ENCODE measurements at regions not wholly inside any gene's neighbourhood (a gene's known extent, or its start where the extent isn't known, plus 50 kb on each side); places are given as distances from the start of the nearest gene placed in this dataset.
"Not testable (repeated sequence)": the region's sequence is repeated elsewhere in the genome, so short reads cannot be mapped to it uniquely, and the experiment has no call there.

GRCh38 chr2:149766339-149766738 lies 178.8 kb upstream of the MMADHC start:
- no peak for DNase-seq
- intact Hi-C loops (cut with DNase I) = no loop called here

- intact Hi-C loops (cut with DNase I) = no loop called here
- no peak for DNase-seq
These were observed 178.1 kb upstream of the MMADHC start for GRCh38 chr2:149765636-149766035.

GRCh38 chr2:149765003-149765402 lies 177.4 kb upstream of the MMADHC start:
- no peak for DNase-seq
- intact Hi-C loops (cut with DNase I) = no loop called here

DNA sequence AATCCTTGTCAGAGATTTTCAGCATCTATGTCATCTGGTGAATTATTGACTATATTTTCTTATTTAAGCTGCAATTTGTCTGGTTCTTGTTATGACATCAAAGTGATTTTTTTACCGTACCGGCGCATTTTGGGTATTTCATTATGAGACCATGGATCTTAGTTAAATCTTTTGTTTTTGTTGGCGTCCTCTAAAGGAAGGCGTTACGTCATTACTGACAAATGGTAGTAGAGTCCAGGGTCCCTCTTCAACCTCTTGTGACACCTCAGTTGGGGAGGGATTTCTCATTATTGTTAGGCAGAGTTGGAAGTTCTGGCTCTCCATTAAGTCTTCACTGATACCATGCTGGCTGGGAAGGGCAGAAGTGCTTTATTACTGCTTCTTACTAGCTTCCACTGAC lies 175.8 kb upstream of the MMADHC start:
- DNase-seq = no peak
- intact Hi-C loops (cut with DNase I) = no loop called here

DNA sequence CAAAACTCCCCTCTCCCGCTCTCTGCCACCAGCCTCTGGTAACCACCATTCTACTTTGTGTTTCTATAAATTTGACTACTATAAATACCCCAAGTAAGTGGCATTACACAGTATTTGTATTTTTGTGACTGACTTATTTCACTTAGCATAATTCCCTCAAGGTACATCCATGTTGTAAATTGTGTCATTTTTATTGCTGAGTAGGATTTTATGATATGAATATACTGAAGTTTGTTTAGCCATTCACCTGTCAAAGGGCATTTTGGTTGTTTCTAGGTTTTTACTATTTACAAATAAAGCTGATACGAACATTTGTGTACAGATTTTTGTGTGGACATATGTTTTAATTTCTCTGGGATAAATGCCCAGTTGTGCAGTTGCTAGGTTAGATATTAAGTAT lies 174.0 kb upstream of the MMADHC start:
- DNase-seq = no peak
- intact Hi-C loops (cut with DNase I) = no loop called here

DNA sequence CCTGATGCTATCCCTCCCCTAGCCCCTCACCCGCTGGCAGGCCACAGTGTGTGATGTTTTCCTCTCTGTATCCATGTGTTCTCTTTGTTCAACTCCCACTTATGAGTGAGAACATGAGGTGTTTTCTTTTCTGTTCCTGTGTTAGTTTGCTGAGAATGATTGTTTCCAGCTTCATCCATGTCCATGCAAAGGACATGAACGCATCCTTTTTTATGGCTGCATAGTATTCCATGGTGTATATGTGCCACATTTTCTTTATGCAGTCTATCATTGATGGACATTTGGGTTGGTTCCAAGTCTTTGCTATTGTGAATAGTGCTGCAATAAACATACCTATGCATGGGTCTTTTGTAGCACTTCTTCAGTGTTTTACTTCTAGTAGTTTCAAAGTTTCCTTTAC lies 171.8 kb upstream of the MMADHC start:
- intact Hi-C loops (cut with DNase I); DNase-seq: not testable (repeated sequence)

DNA sequence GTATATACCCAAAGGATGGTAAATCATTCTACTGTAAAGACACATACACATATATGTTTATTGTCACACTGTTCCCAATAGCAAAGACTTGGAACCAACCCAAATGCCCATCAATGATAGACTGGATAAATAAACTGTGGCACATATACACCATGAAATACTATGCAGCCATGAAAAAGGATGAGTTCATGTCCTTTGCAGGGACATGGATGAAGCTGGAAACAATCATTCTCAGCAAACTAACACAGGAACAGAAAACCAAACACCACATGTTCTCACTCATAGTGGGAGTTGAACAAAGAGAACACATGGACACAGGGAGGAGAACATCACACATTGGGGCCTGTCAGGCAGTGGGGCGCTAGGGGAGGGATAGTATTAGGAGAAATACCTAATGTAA lies 167.1 kb upstream of the MMADHC start:
- intact Hi-C loops (cut with DNase I); DNase-seq: not testable (repeated sequence)

DNA sequence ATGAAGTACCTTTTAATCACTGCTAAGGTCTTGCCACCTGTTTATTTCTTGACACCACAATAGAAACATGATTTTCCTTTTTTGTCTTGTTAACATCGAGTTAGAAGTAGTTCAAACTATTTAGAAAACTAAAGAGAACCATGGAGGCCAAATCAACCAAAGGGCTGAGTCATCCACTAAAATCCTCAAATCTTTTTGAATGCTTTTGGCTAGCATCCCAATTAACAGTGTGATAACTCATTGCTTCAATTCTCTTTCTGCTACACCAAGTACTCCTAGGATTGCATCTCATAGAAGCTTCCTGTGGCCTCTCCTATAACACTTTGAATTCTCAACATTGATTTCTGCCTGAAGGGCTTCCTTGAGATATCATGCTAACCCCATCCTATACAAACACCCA lies 159.9 kb upstream of the MMADHC start:
- intact Hi-C loops (cut with DNase I) = no loop called here
- no peak for DNase-seq

DNA sequence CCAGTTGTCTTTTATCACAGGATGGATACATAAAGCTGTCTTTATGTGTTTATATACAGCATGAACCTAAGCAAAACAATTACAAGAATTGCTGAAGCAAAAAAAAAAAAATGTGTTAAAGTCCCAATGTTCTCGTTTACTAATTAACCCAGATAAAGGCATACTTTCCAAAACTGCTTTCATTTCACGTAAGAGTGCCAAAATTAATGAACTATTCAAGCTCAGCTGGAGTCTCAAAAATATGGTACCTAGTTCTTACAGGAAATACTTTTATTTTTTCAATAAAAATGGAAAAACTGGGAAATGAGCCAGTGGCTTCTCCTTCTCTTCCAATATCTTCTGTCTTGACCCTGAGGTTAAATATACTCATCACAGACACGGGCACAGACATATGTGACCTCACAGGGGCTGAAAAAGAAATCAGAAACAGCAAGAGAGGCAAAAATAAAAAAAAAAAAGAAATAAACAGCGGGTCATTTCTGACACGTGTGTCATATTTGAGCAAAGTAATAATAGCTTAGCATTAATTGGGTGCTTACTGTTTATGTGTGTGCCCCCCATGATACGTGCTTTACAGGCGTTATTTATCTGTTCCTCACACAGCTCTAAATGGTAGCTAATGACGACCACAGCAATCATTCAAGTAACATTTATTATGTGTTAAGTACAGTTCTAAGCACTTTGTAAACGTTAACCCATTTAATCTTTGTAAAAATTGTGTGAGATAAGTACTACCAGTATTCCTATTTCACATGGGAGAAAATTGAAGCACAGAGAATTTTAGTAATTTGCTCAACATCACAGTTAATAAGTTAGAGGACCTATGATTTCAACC lies 158.0 kb upstream of the MMADHC start:
- intact Hi-C loops (cut with DNase I) = no loop called here
- DNase-seq = no peak

- DNase-seq = no peak
- intact Hi-C loops (cut with DNase I) = no loop called here
These were observed 157.3 kb upstream of the MMADHC start for GRCh38 chr2:149744865-149745264.

DNA sequence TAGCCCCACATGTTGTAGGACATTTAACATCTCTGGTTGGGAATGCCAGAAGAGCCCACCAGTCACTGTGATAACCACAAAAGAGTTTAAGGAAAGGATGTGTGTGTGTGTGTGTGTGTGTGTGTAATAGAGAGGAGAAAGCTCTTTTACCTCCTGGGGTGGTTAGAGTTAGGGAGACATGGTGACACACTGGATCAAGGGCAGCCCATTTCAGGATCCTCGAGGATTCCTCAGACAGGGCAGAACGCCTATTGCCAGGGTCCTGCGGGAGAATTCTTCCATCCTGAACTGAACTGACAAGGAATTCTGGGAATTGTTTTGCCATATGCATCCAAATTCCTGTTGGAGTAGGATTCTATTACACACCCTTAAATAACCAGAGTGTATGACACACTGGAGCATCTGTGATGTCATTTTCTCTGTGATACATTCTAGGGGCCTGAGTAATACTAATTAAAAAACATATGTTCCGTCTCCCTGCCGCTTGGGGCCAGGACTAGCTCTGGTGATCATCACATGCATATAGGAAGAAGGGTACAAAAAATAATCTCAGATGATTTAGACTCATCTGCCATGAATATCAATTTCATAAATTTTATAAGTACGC lies 156.4 kb upstream of the MMADHC start:
- DNase-seq = no peak
- intact Hi-C loops (cut with DNase I) = no loop called here

- intact Hi-C loops (cut with DNase I) = no loop called here
- no peak for DNase-seq
These were observed 154.1 kb upstream of the MMADHC start for GRCh38 chr2:149741646-149742045.

- DNase-seq = no peak
- intact Hi-C loops (cut with DNase I) = no loop called here
These were observed 152.9 kb upstream of the MMADHC start for GRCh38 chr2:149740490-149740889.

- DNase-seq = no peak
- intact Hi-C loops (cut with DNase I) = no loop called here
These were observed 152.3 kb upstream of the MMADHC start for GRCh38 chr2:149739883-149740265.

GRCh38 chr2:149739171-149739882 lies 151.8 kb upstream of the MMADHC start:
- no peak for DNase-seq
- intact Hi-C loops (cut with DNase I) = no loop called here

DNA sequence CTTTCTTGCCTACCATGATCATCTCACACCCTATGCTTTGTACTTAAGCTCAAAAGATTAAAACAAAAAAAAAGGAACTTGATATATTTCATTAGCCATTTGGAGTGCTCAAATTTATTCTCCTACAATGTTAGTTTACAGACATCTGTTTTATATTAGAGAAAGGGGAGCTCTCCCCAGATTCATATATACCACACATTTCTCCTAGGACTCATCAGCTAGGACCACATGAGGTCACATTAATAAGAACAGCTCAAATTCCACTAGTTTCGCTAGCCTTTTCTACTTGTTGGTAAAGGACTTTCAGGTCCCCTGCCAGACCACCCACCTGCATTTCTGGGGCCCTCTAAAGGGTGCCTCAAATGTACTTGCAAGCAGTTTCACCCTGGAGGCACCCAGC lies 151.2 kb upstream of the MMADHC start:
- intact Hi-C loops (cut with DNase I) = no loop called here
- no peak for DNase-seq

GRCh38 chr2:149737896-149738295 lies 150.3 kb upstream of the MMADHC start:
- intact Hi-C loops (cut with DNase I) = no loop called here
- no peak for DNase-seq

DNA sequence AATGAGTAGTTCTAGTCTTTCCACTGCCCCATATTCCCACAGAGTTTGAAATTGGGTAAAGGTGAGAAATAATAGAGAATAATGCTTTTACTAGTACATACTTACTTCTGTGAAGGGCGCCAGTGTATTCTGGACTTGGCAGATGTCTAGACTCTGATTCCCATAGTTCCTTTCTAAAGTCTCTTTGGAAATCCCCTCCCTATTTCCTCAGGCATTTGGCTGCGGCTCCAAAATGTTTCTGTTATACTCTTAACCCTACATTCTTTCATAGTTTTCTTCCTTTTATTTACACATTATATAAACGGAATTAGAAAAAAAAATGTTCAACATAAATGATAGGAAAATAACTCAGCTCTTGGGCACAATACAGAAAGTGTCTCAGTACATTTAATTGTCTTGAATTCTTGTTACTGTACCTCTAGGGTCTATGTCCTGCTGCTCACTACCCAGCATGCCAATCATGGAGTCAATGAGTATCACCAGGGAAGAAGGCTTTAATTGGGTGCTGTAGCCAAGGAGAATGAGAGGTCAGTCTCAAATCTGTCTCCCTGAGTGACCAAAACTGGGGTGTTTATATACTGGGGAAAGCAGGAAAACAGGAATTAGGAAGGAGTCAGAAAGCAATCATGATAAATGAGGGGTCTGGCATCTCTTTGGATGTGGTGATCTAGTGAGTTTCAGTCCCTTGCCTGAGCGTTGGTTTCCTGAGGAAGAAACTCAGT lies 147.8 kb upstream of the MMADHC start:
- intact Hi-C loops (cut with DNase I) = no loop called here
- no peak for DNase-seq

DNA sequence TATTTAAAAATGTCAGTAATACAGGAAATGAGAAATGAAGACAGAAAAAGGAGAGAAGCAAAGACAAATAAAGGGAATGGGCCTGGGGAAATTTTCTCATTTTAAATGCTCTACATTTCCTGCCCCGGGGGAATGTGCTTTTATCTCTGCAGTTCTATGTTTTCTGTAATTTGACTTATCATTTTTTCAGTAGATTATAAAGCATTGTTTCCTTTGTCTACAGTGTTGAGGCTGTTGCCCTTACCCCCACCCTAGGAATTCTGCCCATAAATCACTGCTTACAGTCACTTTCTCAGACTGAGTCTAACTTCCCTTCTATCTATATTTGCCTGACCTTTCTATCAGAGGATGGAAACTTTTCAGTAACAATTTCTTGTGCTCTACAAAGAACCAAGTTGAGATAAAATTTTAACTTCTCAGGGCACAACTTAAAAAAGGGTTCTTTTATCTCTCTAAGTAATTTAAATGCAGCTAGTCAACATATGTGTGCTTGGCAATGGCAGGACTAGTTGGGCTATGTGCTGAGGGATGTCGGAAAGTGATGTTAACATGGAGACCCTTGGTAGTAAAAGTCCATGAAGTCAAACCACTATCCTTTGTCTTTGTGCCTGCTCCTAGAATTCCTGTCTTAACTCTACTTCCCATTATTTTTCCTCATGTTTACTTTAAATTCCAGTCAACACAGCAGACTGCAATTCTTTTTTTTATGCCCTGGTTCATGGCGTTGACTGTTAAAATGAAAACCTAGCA lies 146.5 kb upstream of the MMADHC start:
- intact Hi-C loops (cut with DNase I) = no loop called here
- DNase-seq = no peak

All from head of caudate nucleus (tissue), 42 donors.